ENCODE measurements at regions not wholly inside any gene's neighbourhood (a gene's known extent, or its start where the extent isn't known, plus 50 kb on each side); places are given as distances from the start of the nearest gene placed in this dataset.

- Histone ChIP-seq H3K23ac (ENCODE audit: insufficient read length, low read depth, low read length) (no peak overlapping the region), H3K79me1 (ENCODE audit: insufficient read depth, low read depth, low read length, poor library complexity, severe bottlenecking) (no peaks in the 10 kb centered on the region), H3T11ph (ENCODE audit: low read length) (no peak overlapping the region), H3K14ac (ENCODE audit: insufficient read depth, low read length) (no peak overlapping the region), H3K23me2 (ENCODE audit: insufficient read length, low read depth, low read length, poor library complexity, severe bottlenecking) (no peaks in the 10 kb centered on the region), H4K20me1 (ENCODE audit: control insufficient read depth, insufficient read depth, insufficient read length) (no peaks in the 10 kb centered on the region), H2AK5ac (ENCODE audit: insufficient read length, low read length) (no peak overlapping the region), H3K56ac (ENCODE audit: insufficient read length, low read depth, low read length) (no peak overlapping the region), H2BK15ac (ENCODE audit: low read depth, low read length) (no peak overlapping the region), H2AFZ (ENCODE audit: low read length) (no peak overlapping the region), H3K18ac (ENCODE audit: insufficient read length, low read depth, low read length) (no peak overlapping the region), H4K91ac (ENCODE audit: insufficient read length, low read depth, low read length) (no peak overlapping the region), H4K5ac (ENCODE audit: insufficient read length, low read depth, low read length) (no peak overlapping the region), H3K4ac (ENCODE audit: low read depth, low read length) (no peak overlapping the region), H2BK12ac (ENCODE audit: insufficient read length, low read depth, low read length) (no peak overlapping the region), H2BK5ac (ENCODE audit: insufficient read length, low read length) (no peak overlapping the region), H3K27me3 (ENCODE audit: insufficient read depth, low read length) (no peaks in the 10 kb centered on the region), H3K4me1 (ENCODE audit: insufficient read depth, low read length) (no peaks in the 10 kb centered on the region), H3K79me2 (ENCODE audit: insufficient read depth, low read length) (no peaks in the 10 kb centered on the region), H3K9ac (ENCODE audit: extremely low read depth, insufficient read length, low read length) (no peak overlapping the region), H2BK120ac (ENCODE audit: low read depth, low read length, poor library complexity, severe bottlenecking) (no peak overlapping the region), H3K4me2 (ENCODE audit: insufficient read depth, insufficient read length, low read length) (no peak overlapping the region), H3K27ac (ENCODE audit: insufficient read length, low read depth, low read length) (no peak overlapping the region), H3K9me3 (ENCODE audit: control insufficient read depth, low read depth, low read length) (no peaks in the 10 kb centered on the region), H2BK20ac (ENCODE audit: low read depth, low read length, poor library complexity, severe bottlenecking) (no peak overlapping the region), H4K8ac (replicated peaks; ENCODE audit: insufficient read length, low read depth, low read length) (no peak overlapping the region)
- Mint-ChIP-seq H3K27me3 (ENCODE audit: low read depth) (no peaks in the 10 kb centered on the region), H3K9me3 (no peaks in the 10 kb centered on the region), H3K27ac (no peak overlapping the region), H3K4me3 (no peak overlapping the region), H3K36me3 (ENCODE audit: insufficient read depth in 1 of 3, low read depth in 3 of 3) (no peaks in the 10 kb centered on the region), H3K4me1 (no peaks in the 10 kb centered on the region)
- no peak for DNase-seq
- TF ChIP-seq, protein P1, sequence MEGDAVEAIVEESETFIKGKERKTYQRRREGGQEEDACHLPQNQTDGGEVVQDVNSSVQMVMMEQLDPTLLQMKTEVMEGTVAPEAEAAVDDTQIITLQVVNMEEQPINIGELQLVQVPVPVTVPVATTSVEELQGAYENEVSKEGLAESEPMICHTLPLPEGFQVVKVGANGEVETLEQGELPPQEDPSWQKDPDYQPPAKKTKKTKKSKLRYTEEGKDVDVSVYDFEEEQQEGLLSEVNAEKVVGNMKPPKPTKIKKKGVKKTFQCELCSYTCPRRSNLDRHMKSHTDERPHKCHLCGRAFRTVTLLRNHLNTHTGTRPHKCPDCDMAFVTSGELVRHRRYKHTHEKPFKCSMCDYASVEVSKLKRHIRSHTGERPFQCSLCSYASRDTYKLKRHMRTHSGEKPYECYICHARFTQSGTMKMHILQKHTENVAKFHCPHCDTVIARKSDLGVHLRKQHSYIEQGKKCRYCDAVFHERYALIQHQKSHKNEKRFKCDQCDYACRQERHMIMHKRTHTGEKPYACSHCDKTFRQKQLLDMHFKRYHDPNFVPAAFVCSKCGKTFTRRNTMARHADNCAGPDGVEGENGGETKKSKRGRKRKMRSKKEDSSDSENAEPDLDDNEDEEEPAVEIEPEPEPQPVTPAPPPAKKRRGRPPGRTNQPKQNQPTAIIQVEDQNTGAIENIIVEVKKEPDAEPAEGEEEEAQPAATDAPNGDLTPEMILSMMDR (conservative IDR thresholded peaks at IDR 0.05), result no peak
- WGBS (ENCODE audit: extremely low coverage, insufficient read length, low lambda C conversion rate), result no CpG with 5 or more reads among the region's 5 CpGs
Measured at GRCh38 chr1:191668525-191668924, 489.7 kb upstream of the RGS18 start.
